Activated CD4-positive, CD25-positive, alpha-beta regulatory T cell (primary cell): ENCODE measurements at regions not wholly inside any gene's neighbourhood (a gene's known extent, or its start where the extent isn't known, plus 50 kb on each side); places are given as distances from the start of the nearest gene placed in this dataset.

Experiments used
- DNase-seq, 4 experiments: peaks; one replicate each; lab custom pipeline; 2025; lab: John Stamatoyannopoulos, UW

DNA sequence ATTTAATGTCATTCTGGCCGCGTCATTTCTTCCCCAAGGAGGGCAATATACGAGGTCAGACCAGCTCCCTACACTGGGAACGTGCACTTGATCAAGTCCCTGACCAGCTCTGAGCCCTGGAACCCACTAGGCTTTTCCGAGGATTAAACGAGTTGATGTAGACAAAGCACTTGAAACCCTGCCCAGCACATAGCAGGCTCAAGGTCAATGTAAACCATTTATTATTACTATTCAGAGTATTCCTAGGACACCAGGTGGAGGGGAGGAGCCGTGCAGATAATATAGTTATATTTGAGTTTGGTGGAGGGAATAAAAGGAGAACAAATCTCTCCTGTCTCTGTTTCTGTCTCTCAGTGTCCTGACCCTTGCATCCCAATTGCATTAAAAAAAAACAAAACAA is 174.1 kb upstream of the IGSF21 start:
- no peak for DNase-seq

- DNase-seq = no peak
Measured at GRCh38 chr1:17933971-17934370, 173.6 kb upstream of the IGSF21 start.

- DNase-seq = no peak
Measured at GRCh38 chr1:17935230-17935629, 172.4 kb upstream of the IGSF21 start.

GRCh38 chr1:17941431-17942189 is 166.0 kb upstream of the IGSF21 start:
- no peak for DNase-seq

- DNase-seq = no peak
Measured at GRCh38 chr1:17943506-17943905, 164.1 kb upstream of the IGSF21 start.

- DNase-seq = no peak
Measured at GRCh38 chr1:17944646-17945045, 163.0 kb upstream of the IGSF21 start.

DNA sequence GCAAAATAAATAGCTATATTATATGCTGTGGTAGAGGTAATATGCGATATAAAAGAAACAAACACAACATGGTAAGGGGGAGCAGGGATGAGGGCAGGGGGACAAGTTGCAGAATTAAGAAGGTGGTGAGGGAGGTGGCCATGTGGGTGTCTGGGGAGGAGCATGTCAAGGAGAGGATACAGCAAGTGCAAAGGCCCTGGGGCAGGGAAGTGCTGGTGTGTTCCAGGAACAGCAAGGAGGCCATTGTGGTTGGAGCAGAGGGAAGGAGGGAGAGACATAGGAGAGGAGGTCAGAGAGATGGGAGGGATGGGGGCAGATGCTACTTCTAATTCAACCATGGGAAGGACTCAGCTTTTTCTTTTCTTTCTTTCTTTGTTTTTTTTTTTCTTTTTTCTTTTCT is 161.2 kb upstream of the IGSF21 start:
- DNase-seq = no peak

GRCh38 chr1:17948594-17948993 is 159.0 kb upstream of the IGSF21 start:
- no peak for DNase-seq

DNA sequence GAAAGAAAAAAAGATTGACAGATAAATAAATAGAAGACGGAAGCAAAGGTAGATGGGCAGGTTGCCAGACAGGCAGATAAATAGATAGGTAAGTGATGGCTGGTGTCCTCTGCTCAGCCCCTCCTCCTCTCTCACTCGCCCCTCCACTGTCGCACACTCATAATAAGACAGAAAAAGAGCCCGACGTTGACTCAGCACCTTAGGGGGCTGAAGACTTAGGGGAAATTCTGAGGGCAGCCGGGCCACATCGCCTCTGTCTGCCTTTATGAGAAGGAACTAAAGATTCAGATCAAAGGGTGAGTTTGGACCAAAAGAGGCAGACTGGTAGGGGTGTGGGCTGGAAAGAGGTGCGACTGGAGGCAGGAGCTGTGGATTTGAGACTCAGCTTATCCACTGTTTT is 158.1 kb upstream of the IGSF21 start:
- DNase-seq = no peak

GRCh38 chr1:17950728-17951127 is 156.9 kb upstream of the IGSF21 start:
- no peak for DNase-seq

GRCh38 chr1:17952506-17952905 is 155.1 kb upstream of the IGSF21 start:
- no peak for DNase-seq

- no peak for DNase-seq
Measured at GRCh38 chr1:17953921-17954320, 153.7 kb upstream of the IGSF21 start.

GRCh38 chr1:17955302-17956285 is 152.0 kb upstream of the IGSF21 start:
- DNase-seq = no peak

DNA sequence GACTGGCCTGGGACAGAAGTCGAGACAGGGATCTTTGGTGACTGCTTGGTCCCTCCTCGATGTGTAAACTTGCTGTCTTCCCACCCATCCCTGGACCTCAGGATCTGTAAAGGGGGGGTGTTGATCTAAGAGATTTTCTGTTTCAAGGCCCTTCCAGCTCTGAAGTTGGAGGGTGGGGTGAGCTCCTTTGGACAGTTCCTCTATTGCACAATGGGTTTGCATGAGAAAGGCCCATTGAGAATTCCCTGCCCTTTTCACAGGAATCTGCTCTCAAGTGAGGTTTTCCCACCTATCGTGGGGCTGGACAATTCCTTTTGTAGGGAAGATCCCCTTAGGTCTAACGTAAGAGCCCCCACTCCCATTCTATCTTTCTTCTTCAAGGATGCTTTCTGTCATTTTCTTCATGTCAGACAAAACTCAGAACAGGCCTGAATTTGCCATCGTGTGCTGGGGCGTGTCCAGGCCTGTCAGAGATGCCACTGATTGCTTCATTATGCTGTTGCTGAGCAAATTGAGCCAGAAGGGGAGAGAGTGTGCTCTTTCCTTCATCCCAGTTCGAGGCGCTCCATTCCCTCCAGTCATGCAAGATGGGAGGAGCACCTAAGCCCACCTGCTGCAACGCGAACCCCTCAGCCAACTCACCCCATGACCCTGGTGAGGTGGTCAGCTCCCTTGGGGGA is 149.9 kb upstream of the IGSF21 start:
- no peak for DNase-seq

GRCh38 chr1:17958704-17959103 is 148.9 kb upstream of the IGSF21 start:
- no peak for DNase-seq

DNA sequence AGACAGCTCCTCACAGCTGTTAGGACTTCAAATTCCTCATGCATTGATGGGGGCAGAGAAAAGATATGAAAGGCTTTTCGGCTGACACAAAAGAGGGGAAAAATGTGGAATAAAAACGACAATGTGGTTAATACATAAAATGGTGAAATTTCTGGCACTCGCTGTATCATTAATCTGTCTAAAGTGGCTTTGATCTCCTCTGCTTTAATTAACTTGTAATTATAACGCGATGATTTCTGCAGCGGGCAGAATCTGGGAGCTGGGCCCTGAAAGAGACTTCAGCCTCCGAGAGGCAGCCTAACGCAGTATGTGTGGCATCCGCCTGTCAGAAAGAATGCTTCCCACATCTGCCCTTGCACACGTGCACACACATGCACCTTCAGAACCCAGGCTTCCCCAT is 144.1 kb upstream of the IGSF21 start:
- no peak for DNase-seq

DNA sequence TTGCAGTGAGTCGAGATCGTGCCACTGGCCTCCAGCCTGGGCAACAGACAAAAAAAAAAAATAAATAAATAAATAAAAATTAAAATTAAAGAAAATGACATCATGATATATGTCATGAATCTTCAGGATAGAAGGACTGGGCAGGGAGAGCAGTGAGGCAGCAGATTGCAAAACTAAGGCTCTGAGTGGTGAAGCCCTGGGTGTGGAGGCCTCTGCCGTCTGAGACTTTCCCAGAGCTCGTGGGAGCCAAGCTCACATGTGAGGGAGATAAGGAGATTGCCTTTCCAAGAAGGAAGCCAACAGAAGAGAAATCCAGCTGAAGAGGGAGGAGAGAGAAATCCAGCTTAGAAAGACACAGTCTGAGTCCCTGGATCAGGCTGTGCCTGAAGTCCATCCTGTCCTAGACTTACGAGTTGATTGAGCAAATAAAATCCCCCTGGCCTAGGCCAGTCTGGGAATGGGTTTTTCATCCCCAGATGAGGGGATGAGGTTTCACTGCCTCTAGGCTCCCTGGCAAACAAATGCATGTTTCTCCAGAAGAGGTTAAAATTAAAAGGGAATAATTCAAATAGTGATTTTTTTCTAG is 142.0 kb upstream of the IGSF21 start:
- DNase-seq = no peak

DNA sequence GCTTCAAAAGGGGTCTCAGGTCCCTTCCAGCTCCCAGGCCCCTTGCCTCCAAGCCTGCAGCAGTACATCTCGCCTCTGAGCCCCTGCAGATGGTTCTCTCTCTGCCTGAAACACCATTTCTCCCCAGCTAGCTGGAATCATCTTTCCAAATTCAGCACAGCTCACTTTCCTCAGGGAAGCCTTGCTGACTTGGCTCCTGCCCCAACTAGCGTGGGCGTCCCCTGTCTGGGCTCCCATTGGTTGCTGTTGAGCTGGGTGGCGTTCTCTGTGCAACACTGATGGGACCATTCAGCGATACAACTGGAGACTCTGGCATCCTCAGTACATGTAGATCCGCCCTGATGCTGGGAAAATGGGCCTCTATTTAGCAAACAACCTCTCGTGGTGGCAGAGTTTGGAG is 141.3 kb upstream of the IGSF21 start:
- DNase-seq = no peak

DNA sequence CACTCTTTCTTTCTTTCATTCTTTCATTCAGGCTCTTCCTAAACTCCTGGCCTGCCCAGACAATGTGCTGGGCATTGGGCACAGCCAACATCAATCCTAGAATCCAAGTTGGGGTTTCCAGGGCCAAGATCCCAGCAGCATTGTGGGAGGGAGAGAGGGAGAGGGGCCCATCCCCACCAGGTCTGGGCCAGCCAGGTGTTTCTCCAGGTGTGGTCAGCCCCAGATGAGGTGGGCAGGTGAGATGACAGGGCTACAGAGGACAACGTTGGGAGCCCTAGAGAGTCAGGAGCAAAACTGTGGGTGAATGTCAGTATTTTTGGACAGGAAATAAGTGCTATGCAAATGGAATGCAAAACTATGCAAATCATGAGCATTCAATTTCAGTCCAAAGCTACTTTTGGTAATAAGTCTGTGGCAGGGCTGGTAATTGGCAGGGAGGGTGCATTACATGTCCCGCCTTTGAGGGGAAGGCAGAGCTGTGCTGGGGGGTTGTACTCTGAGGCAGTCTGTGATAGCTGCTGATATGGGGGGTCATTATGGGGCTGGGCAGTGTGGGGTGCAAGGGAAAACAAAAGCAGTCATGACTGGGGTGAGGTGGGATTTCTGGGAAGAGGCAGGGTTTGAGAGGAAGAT is 139.9 kb upstream of the IGSF21 start:
- DNase-seq = no peak

- no peak for DNase-seq
Measured at GRCh38 chr1:17970757-17971156, 136.8 kb upstream of the IGSF21 start.

DNA sequence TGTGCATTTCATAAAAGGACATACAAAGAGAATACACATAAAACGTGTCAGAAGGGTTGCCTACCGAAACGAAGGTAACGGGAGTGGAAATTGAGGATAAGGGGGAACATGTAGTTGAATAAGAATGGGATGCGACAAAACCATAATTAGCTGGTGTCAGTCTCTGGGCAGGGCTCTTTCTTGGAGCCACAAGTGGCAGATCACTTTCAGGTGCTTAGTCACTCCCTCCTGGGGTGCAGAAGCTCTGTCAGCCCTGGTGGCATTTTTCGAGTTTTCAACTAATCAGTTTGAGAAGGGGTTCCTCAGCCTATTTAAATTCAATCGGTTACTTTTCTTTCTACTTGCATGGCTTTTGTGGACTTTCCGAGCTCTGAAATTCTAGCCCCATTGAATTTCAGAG is 133.9 kb upstream of the IGSF21 start:
- no peak for DNase-seq

- DNase-seq = no peak
Measured at GRCh38 chr1:17976854-17977253, 130.7 kb upstream of the IGSF21 start.
